GM23338 (cell line): ENCODE measurements at regions not wholly inside any gene's neighbourhood (a gene's known extent, or its start where the extent isn't known, plus 50 kb on each side); places are given as distances from the start of the nearest gene placed in this dataset.

ENCODE experiments used
- ATAC-seq: fragments of 200-7000 bp; cut with Tn5 transposase; 3 replicates; pipeline ENCODE4 v1.9.1; 2020
- DNase-seq: peaks from one replicate; pipeline ENCODE4 v3.0.0-alpha.2; 2015; ENCODE audit warnings: low spot score
- H2AFZ ChIP-seq: fragments of 200-600 bp; sonication (generic); 2 replicates; pipeline ENCODE4 v1.8.0; 2016; ENCODE audit warnings: antibody characterized with exemption, mild to moderate bottlenecking, moderate library complexity
- H3F3A ChIP-seq: fragments of 200-600 bp; sonication (generic); replicated peaks from 2 replicates; pipeline ENCODE4 v1.8.0; 2017; ENCODE audit warnings: antibody characterized with exemption, mixed run types, low read depth
- H3K27ac ChIP-seq: fragments of 200-600 bp; sonication (generic); 2 replicates; pipeline ENCODE4 v1.6.1; 2016; ENCODE audit warnings: low read depth
- H3K27me3 ChIP-seq: fragments of 200-600 bp; sonication (generic); 2 replicates; pipeline ENCODE4 v1.8.0; 2016; ENCODE audit warnings: mild to moderate bottlenecking, mixed run types, moderate library complexity; ENCODE audit not compliant: insufficient read depth
- H3K36me3 ChIP-seq: fragments of 200-600 bp; sonication (generic); 2 replicates; pipeline ENCODE4 v1.8.0; 2016; ENCODE audit warnings: mild to moderate bottlenecking; ENCODE audit not compliant: insufficient read depth
- H3K4me1 ChIP-seq: fragments of 200-600 bp; sonication (generic); 2 replicates; pipeline ENCODE4 v1.8.0; 2016; ENCODE audit warnings: mild to moderate bottlenecking, moderate library complexity; ENCODE audit not compliant: insufficient read depth
- H3K4me2 ChIP-seq: fragments of 200-600 bp; sonication (generic); 2 replicates; pipeline ENCODE4 v1.7.1; 2017; ENCODE audit warnings: mixed run types
- H3K4me3 ChIP-seq: fragments of 200-600 bp; sonication (generic); 2 replicates; pipeline ENCODE4 v1.6.1; 2016; ENCODE audit warnings: mixed run types
- H3K79me2 ChIP-seq: fragments of 200-600 bp; sonication (generic); replicated peaks from 2 replicates; pipeline ENCODE4 v1.8.0; 2017; ENCODE audit warnings: mild to moderate bottlenecking; ENCODE audit not compliant: insufficient read depth
- H3K9me2 ChIP-seq: fragments of 200-600 bp; sonication (generic); 2 replicates; pipeline ENCODE4 v1.8.0; 2017; ENCODE audit not compliant: insufficient read depth
- H4K20me1 ChIP-seq: fragments of 200-600 bp; sonication (generic); replicated peaks from 2 replicates; pipeline ENCODE4 v1.8.0; 2017; ENCODE audit warnings: mild to moderate bottlenecking; ENCODE audit not compliant: insufficient read depth
- H3K27ac Mint-ChIP-seq: 2 replicates; pipeline ENCODE4 v1.8.0; 2020; ENCODE audit warnings: inconsistent platforms, mild to moderate bottlenecking, moderate library complexity, mixed read lengths
- H3K27me3 Mint-ChIP-seq: 3 replicates; pipeline ENCODE4 v1.8.0; 2022; ENCODE audit warnings: low read depth, mild to moderate bottlenecking, moderate library complexity, mixed read lengths, inconsistent platforms; ENCODE audit not compliant: insufficient read depth, poor library complexity
- H3K36me3 Mint-ChIP-seq: 3 replicates; pipeline ENCODE4 v1.8.0; 2021; ENCODE audit warnings: low read depth, mild to moderate bottlenecking, inconsistent platforms, moderate library complexity, mixed read lengths
- H3K4me1 Mint-ChIP-seq: 3 replicates; pipeline ENCODE4 v1.8.0; 2020; ENCODE audit warnings: mild to moderate bottlenecking, inconsistent platforms, mixed read lengths
- H3K4me3 Mint-ChIP-seq: 3 replicates; pipeline ENCODE4 v1.8.0; 2021; ENCODE audit warnings: moderate library complexity, mild to moderate bottlenecking, inconsistent platforms, mixed read lengths
- H3K9me3 Mint-ChIP-seq: 3 replicates; pipeline ENCODE4 v1.8.0; 2020; ENCODE audit warnings: moderate library complexity, mild to moderate bottlenecking, inconsistent platforms, mixed read lengths
- EZH2phosphoT487 ChIP-seq: fragments of 200-600 bp; sonication (generic); IDR thresholded peaks from one replicate; pipeline ENCODE4 v1.8.1; 2018; ENCODE audit warnings: antibody characterized with exemption; ENCODE audit not compliant: unreplicated experiment
- JUNB ChIP-seq: IDR thresholded peaks from one replicate; pipeline ENCODE4 v1.6.1; 2016; ENCODE audit warnings: antibody characterized with exemption; ENCODE audit not compliant: unreplicated experiment
- POLR2AphosphoS5 ChIP-seq: IDR thresholded peaks from 2 replicates; pipeline ENCODE4 v1.6.1; 2016; ENCODE audit warnings: antibody characterized with exemption, low read depth
- STAT1 ChIP-seq: IDR thresholded peaks from one replicate; pipeline ENCODE4 v1.6.1; 2016; ENCODE audit warnings: antibody characterized with exemption; ENCODE audit not compliant: unreplicated experiment
- ZNF114 ChIP-seq: fragments of 250-450 bp; sonication (Bioruptor Pico); IDR thresholded peaks from 2 replicates; pipeline ENCODE4 v1.5.0; 2020; ENCODE audit warnings: mild to moderate bottlenecking, moderate library complexity
- ZNF331 ChIP-seq: fragments of 250-450 bp; sonication (Bioruptor Pico); IDR thresholded peaks from 2 replicates; pipeline ENCODE4 v1.5.0; 2020; ENCODE audit warnings: low read depth, mild to moderate bottlenecking, moderate library complexity
- TF ChIP-seq, protein P1 (sequence below): IDR thresholded peaks from one replicate; pipeline ENCODE4 v1.6.1; 2018; ENCODE audit warnings: antibody characterized with exemption; ENCODE audit not compliant: unreplicated experiment
- TF ChIP-seq, protein P2 (sequence below): fragments of 250-450 bp; sonication (Bioruptor Pico); IDR thresholded peaks from 2 replicates; pipeline ENCODE4 v1.5.0; 2020; ENCODE audit warnings: mild to moderate bottlenecking, moderate library complexity
- TF ChIP-seq, protein P3 (sequence below): IDR thresholded peaks from 2 replicates; pipeline ENCODE4 v1.6.1; 2016; ENCODE audit warnings: antibody characterized with exemption

DNA sequence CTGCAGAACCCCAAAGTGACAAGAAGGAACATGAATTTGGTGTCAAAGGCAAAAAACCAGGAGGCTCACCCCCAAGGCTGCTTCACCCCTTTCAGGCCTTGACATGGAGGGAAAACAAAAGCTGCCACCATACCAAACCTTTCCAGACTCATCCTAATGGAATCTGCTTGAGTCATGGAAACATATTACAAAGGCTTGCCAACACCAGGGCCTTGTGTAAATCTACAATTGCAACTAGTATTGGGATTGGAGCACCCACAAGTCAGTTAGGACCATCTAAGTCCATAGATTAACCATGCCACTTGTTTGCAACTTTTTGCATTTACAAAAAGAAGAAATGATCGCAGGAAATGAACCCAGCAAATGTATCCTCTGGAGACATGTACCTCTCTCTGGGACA, 297.6 kb downstream of the CDCA7 start:
- no peaks in the 10 kb centered on the region for H3K9me2 ChIP-seq
- Mint-ChIP-seq H3K4me1 (peaks cover 12% of the 10 kb centered on the region), H3K9me3 (no peaks in the 10 kb centered on the region), H3K36me3 (no peaks in the 10 kb centered on the region), H3K4me3 (no peak overlapping the region), H3K27ac (no peak overlapping the region), H3K27me3 (peaks cover 4% of the 10 kb centered on the region)
- no peak for TF ChIP-seq POLR2AphosphoS5
- TF ChIP-seq, protein P1, sequence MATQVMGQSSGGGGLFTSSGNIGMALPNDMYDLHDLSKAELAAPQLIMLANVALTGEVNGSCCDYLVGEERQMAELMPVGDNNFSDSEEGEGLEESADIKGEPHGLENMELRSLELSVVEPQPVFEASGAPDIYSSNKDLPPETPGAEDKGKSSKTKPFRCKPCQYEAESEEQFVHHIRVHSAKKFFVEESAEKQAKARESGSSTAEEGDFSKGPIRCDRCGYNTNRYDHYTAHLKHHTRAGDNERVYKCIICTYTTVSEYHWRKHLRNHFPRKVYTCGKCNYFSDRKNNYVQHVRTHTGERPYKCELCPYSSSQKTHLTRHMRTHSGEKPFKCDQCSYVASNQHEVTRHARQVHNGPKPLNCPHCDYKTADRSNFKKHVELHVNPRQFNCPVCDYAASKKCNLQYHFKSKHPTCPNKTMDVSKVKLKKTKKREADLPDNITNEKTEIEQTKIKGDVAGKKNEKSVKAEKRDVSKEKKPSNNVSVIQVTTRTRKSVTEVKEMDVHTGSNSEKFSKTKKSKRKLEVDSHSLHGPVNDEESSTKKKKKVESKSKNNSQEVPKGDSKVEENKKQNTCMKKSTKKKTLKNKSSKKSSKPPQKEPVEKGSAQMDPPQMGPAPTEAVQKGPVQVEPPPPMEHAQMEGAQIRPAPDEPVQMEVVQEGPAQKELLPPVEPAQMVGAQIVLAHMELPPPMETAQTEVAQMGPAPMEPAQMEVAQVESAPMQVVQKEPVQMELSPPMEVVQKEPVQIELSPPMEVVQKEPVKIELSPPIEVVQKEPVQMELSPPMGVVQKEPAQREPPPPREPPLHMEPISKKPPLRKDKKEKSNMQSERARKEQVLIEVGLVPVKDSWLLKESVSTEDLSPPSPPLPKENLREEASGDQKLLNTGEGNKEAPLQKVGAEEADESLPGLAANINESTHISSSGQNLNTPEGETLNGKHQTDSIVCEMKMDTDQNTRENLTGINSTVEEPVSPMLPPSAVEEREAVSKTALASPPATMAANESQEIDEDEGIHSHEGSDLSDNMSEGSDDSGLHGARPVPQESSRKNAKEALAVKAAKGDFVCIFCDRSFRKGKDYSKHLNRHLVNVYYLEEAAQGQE: no peak
- TF ChIP-seq, protein P2, sequence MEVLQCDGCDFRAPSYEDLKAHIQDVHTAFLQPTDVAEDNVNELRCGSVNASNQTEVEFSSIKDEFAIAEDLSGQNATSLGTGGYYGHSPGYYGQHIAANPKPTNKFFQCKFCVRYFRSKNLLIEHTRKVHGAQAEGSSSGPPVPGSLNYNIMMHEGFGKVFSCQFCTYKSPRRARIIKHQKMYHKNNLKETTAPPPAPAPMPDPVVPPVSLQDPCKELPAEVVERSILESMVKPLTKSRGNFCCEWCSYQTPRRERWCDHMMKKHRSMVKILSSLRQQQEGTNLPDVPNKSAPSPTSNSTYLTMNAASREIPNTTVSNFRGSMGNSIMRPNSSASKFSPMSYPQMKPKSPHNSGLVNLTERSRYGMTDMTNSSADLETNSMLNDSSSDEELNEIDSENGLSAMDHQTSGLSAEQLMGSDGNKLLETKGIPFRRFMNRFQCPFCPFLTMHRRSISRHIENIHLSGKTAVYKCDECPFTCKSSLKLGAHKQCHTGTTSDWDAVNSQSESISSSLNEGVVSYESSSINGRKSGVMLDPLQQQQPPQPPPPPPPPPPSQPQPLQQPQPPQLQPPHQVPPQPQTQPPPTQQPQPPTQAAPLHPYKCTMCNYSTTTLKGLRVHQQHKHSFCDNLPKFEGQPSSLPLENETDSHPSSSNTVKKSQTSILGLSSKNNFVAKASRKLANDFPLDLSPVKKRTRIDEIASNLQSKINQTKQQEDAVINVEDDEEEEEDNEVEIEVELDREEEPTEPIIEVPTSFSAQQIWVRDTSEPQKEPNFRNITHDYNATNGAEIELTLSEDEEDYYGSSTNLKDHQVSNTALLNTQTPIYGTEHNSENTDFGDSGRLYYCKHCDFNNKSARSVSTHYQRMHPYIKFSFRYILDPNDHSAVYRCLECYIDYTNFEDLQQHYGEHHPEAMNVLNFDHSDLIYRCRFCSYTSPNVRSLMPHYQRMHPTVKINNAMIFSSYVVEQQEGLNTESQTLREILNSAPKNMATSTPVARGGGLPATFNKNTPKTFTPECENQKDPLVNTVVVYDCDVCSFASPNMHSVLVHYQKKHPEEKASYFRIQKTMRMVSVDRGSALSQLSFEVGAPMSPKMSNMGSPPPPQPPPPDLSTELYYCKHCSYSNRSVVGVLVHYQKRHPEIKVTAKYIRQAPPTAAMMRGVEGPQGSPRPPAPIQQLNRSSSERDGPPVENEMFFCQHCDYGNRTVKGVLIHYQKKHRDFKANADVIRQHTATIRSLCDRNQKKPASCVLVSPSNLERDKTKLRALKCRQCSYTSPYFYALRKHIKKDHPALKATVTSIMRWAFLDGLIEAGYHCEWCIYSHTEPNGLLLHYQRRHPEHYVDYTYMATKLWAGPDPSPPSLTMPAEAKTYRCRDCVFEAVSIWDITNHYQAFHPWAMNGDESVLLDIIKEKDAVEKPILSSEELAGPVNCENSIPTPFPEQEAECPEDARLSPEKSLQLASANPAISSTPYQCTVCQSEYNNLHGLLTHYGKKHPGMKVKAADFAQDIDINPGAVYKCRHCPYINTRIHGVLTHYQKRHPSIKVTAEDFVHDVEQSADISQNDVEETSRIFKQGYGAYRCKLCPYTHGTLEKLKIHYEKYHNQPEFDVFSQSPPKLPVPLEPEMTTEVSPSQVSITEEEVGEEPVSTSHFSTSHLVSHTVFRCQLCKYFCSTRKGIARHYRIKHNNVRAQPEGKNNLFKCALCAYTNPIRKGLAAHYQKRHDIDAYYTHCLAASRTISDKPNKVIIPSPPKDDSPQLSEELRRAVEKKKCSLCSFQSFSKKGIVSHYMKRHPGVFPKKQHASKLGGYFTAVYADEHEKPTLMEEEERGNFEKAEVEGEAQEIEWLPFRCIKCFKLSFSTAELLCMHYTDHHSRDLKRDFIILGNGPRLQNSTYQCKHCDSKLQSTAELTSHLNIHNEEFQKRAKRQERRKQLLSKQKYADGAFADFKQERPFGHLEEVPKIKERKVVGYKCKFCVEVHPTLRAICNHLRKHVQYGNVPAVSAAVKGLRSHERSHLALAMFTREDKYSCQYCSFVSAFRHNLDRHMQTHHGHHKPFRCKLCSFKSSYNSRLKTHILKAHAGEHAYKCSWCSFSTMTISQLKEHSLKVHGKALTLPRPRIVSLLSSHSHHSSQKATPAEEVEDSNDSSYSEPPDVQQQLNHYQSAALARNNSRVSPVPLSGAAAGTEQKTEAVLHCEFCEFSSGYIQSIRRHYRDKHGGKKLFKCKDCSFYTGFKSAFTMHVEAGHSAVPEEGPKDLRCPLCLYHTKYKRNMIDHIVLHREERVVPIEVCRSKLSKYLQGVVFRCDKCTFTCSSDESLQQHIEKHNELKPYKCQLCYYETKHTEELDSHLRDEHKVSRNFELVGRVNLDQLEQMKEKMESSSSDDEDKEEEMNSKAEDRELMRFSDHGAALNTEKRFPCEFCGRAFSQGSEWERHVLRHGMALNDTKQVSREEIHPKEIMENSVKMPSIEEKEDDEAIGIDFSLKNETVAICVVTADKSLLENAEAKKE (CRISPR knock-in tag): no peak
- no peak for TF ChIP-seq STAT1
- TF ChIP-seq ZNF331: no peak
- no peak for TF ChIP-seq JUNB
- TF ChIP-seq, protein P3, sequence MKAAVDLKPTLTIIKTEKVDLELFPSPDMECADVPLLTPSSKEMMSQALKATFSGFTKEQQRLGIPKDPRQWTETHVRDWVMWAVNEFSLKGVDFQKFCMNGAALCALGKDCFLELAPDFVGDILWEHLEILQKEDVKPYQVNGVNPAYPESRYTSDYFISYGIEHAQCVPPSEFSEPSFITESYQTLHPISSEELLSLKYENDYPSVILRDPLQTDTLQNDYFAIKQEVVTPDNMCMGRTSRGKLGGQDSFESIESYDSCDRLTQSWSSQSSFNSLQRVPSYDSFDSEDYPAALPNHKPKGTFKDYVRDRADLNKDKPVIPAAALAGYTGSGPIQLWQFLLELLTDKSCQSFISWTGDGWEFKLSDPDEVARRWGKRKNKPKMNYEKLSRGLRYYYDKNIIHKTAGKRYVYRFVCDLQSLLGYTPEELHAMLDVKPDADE: no peak
- TF ChIP-seq ZNF114 (CRISPR knock-in tag): no peak
- no peak for TF ChIP-seq EZH2phosphoT487
- H3K36me3 ChIP-seq: 0 out of 2 replicates have a peak, but pooled peaks cover 6% of the 10 kb centered on the region
- H3K4me2 ChIP-seq: no peak overlapping the region
- no peaks in the 10 kb centered on the region for H3K27me3 ChIP-seq
- DNase-seq: no peak
- no peaks in the 10 kb centered on the region for H4K20me1 ChIP-seq
- no peaks in the 10 kb centered on the region for H3K79me2 ChIP-seq
- no peak overlapping the region for H2AFZ ChIP-seq
- H3F3A ChIP-seq: no peaks in the 10 kb centered on the region
- H3K27ac ChIP-seq: no peak overlapping the region
- ATAC-seq: no peak
- no peak overlapping the region for H3K4me3 ChIP-seq
- peaks cover 11% of the 10 kb centered on the region for H3K4me1 ChIP-seq
